NB4 (cell line): ENCODE measurements at regions not wholly inside any gene's neighbourhood (a gene's known extent, or its start where the extent isn't known, plus 50 kb on each side); places are given as distances from the start of the nearest gene placed in this dataset.

ENCODE experiments used
- DNase-seq: peaks from one replicate; pipeline ENCODE4 v3.0.0; 2010; ENCODE audit warnings: low read depth
- H3K4me3 ChIP-seq: one replicate; pipeline ENCODE4 v1.5.1; 2011; ENCODE audit warnings: mild to moderate bottlenecking, low read depth, low read length, moderate library complexity
- CTCF ChIP-seq: IDR thresholded peaks from one replicate; pipeline ENCODE4 v1.5.1; 2012; ENCODE audit warnings: low read depth, low read length
- MAX ChIP-seq: IDR thresholded peaks from 2 replicates; pipeline ENCODE4 v1.6.1; 2011; ENCODE audit warnings: low read depth, low read length
- MYC ChIP-seq: IDR thresholded peaks from 2 replicates; pipeline ENCODE4 v1.6.1; 2011; ENCODE audit warnings: low read depth, low read length
- POLR2A ChIP-seq: IDR thresholded peaks from 2 replicates; pipeline ENCODE4 v1.6.1; 2011; ENCODE audit warnings: mild to moderate bottlenecking; ENCODE audit not compliant: insufficient read length; ENCODE audit errors: extremely low read depth

DNA sequence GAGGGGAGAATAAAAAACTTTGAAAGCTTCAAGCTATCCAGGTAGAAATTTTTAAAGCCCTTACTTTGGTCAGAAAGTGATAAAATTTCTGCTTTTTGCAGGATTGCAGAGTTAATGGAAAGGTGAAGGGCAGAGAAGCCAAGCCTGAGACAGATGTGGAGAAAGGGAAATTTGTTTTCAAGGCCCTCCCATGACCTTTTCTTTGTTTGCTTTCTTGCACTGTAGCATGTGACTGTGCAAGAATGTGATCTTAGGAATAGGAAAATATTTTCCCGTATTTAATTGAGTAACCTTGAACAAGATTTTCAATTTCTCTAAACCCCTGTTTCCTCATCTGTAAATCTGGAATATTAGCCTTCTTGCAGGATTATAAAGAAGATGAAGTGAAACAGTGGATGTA is 307.2 kb downstream of the PPARGC1A start:
- DNase-seq, result no peak
- no peak for TF ChIP-seq MYC
- no peak overlapping the region for H3K4me3 ChIP-seq

DNA sequence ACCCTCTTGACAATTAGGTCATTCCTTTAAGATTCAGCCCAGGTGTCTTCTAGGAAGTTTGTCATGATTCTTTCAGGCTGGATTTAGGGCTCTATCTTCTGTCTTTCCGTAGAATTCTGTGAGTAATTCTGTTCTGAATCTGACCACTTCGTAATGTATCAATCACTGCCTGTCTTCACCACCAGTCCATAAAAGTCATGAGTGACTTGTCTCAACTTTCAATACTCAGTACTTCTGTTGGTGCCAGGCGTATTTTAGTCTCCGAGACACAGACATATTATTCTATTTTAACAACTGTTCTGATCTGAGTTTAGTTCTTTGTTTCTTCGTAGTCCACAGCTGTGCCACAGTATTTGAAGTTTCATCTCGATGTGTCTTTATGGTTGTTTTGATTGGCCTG is 310.7 kb downstream of the PPARGC1A start:
- no peak overlapping the region for H3K4me3 ChIP-seq
- no peak for DNase-seq
- TF ChIP-seq CTCF (no peak), POLR2A (no peak), MAX (no peak), MYC (no peak)

DNA sequence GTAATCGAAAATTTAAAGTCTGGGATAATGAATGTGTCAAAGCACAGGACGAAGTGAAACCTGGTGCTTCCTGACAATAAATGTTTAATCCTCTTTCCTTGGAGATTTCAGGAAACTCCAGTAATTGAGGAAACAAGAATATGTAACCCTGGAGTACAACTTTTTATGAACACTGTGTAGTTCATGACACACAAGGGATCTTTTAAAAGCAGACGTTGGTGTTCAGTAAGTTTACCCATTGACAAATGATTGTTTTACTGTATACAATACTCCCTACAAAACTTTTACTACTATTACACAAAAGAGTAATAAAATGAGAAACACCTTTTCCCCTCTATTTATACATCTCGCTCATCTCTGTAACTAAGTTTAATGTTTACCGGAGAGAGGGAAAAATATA is 312.4 kb downstream of the PPARGC1A start:
- TF ChIP-seq MYC, result no peak
- no peak for TF ChIP-seq POLR2A
- no peak for TF ChIP-seq CTCF
- TF ChIP-seq MAX, result no peak
- DNase-seq, result no peak
- H3K4me3 ChIP-seq, result no peak overlapping the region

DNA sequence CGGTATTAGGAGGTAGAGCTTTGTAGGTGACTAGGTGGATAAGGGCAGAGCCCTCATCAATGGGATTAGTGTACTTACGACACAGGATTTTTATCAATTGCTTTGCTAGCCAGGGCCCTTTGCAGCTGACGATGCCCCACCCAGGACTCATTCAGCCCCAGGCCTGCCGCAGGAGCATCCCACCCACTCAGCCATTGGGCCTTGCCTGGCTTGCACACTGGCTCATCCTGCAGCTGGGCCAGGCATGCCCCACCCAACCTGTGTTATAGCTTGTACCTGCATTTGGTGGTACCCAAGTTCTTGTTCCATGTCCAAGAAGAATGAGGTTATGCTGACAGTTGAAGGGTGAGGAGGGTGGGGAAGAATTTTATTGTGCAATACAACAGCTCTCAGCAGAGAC is 317.5 kb downstream of the PPARGC1A start:
- DNase-seq, result no peak
- no peak overlapping the region for H3K4me3 ChIP-seq
- TF ChIP-seq CTCF, result no peak
- no peak for TF ChIP-seq MAX
- TF ChIP-seq POLR2A, result no peak
- no peak for TF ChIP-seq MYC

DNA sequence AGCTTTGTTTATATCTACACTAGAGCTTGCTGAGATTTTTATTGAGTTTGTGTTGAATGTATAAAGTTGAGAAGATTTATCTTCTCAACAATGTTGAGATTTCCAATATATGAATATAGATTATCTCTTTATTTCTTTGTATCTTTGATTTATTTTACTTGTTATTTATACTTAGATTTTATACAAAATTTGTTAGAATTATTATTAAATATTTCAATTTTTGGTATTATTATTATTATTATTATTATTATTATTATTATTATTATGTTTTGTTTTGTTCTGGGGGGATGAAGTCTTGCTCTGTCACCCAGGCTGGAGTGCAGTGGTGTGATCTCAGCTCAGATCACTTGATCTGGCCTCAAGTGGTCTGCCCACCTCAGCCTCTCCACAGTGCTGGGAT is 322.5 kb downstream of the PPARGC1A start:
- TF ChIP-seq MYC (no peak), POLR2A (no peak), MAX (no peak), CTCF (no peak)
- DNase-seq, result no peak

GRCh38 chr4:23560748-23561147 is 329.1 kb downstream of the PPARGC1A start:
- TF ChIP-seq MYC (no peak), MAX (no peak), POLR2A (no peak), CTCF (no peak)
- no peak overlapping the region for H3K4me3 ChIP-seq
- DNase-seq, result no peak

More for the DNA sequence above, 322.5 kb downstream of the PPARGC1A start:
- H3K4me3 ChIP-seq, result no peak overlapping the region
